Ishikawa (cell line): ENCODE measurements at regions not wholly inside any gene's neighbourhood (a gene's known extent, or its start where the extent isn't known, plus 50 kb on each side); places are given as distances from the start of the nearest gene placed in this dataset.

ENCODE experiments used
- CEBPB ChIP-seq: IDR thresholded peaks from 2 replicates; pipeline ENCODE4 v1.6.1; 2012
- CREB1 ChIP-seq: IDR thresholded peaks from 2 replicates; pipeline ENCODE4 v1.6.1; 2012; ENCODE audit warnings: low read depth
- EGR1 ChIP-seq: IDR thresholded peaks from 2 replicates; pipeline ENCODE4 v1.6.1; 2012
- EP300 ChIP-seq: IDR thresholded peaks from 2 replicates; pipeline ENCODE4 v1.6.1; 2012; ENCODE audit warnings: borderline replicate concordance
- FOXM1 ChIP-seq: IDR thresholded peaks from 2 replicates; pipeline ENCODE4 v1.6.1; 2012; ENCODE audit warnings: low read depth, borderline replicate concordance
- NFIC ChIP-seq: IDR thresholded peaks from 2 replicates; pipeline ENCODE4 v1.6.1; 2012
- RAD21 ChIP-seq: IDR thresholded peaks from 2 replicates; pipeline ENCODE4 v1.6.1; 2012; ENCODE audit warnings: low read depth
- TAF1 ChIP-seq: IDR thresholded peaks from 2 replicates; pipeline ENCODE4 v1.6.1; 2012; ENCODE audit warnings: low read depth, mild to moderate bottlenecking
- TCF12 ChIP-seq: IDR thresholded peaks from 2 replicates; pipeline ENCODE4 v1.6.1; 2012; ENCODE audit warnings: low read depth
- TEAD4 ChIP-seq: IDR thresholded peaks from 2 replicates; pipeline ENCODE4 v1.6.1; 2012
- YY1 ChIP-seq: IDR thresholded peaks from 2 replicates; pipeline ENCODE4 v1.6.1; 2012; ENCODE audit warnings: low read depth
- ZBTB7A ChIP-seq: IDR thresholded peaks from 2 replicates; pipeline ENCODE4 v1.6.1; 2012; ENCODE audit warnings: low read depth
- TF ChIP-seq, protein P1 (sequence below): IDR thresholded peaks from 2 replicates; pipeline ENCODE4 v1.6.1; 2012; ENCODE audit warnings: low read depth, mild to moderate bottlenecking
- TF ChIP-seq, protein P2 (sequence below): IDR thresholded peaks from 2 replicates; pipeline ENCODE4 v1.6.1; 2012
- TF ChIP-seq, protein P3 (sequence below): IDR thresholded peaks from 2 replicates; pipeline ENCODE4 v1.6.1; 2012

DNA sequence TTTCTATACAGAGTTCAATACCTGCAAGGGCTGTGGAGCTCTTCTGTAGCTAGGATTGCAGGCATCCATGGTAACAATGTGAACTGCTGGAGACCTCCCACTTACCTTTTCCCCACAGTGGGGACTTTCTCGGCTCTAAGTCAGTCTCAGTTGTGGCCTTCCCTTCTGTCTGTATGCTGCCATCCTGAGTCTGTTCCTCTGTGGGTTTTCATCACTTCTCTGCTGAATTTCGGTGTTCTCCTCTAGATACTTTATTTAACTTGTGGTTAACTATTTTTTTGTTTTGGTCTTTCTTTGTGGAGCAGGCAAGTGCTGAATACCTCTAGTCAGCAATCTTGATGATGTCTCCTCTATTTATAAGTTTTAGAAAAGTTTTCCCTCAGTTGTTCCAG is 647.2 kb upstream of the CDH2 start:
- TF ChIP-seq, protein P1, sequence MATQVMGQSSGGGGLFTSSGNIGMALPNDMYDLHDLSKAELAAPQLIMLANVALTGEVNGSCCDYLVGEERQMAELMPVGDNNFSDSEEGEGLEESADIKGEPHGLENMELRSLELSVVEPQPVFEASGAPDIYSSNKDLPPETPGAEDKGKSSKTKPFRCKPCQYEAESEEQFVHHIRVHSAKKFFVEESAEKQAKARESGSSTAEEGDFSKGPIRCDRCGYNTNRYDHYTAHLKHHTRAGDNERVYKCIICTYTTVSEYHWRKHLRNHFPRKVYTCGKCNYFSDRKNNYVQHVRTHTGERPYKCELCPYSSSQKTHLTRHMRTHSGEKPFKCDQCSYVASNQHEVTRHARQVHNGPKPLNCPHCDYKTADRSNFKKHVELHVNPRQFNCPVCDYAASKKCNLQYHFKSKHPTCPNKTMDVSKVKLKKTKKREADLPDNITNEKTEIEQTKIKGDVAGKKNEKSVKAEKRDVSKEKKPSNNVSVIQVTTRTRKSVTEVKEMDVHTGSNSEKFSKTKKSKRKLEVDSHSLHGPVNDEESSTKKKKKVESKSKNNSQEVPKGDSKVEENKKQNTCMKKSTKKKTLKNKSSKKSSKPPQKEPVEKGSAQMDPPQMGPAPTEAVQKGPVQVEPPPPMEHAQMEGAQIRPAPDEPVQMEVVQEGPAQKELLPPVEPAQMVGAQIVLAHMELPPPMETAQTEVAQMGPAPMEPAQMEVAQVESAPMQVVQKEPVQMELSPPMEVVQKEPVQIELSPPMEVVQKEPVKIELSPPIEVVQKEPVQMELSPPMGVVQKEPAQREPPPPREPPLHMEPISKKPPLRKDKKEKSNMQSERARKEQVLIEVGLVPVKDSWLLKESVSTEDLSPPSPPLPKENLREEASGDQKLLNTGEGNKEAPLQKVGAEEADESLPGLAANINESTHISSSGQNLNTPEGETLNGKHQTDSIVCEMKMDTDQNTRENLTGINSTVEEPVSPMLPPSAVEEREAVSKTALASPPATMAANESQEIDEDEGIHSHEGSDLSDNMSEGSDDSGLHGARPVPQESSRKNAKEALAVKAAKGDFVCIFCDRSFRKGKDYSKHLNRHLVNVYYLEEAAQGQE = no peak
- no peak for TF ChIP-seq ZBTB7A
- TF ChIP-seq, protein P2, sequence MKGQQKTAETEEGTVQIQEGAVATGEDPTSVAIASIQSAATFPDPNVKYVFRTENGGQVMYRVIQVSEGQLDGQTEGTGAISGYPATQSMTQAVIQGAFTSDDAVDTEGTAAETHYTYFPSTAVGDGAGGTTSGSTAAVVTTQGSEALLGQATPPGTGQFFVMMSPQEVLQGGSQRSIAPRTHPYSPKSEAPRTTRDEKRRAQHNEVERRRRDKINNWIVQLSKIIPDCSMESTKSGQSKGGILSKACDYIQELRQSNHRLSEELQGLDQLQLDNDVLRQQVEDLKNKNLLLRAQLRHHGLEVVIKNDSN = no peak

DNA sequence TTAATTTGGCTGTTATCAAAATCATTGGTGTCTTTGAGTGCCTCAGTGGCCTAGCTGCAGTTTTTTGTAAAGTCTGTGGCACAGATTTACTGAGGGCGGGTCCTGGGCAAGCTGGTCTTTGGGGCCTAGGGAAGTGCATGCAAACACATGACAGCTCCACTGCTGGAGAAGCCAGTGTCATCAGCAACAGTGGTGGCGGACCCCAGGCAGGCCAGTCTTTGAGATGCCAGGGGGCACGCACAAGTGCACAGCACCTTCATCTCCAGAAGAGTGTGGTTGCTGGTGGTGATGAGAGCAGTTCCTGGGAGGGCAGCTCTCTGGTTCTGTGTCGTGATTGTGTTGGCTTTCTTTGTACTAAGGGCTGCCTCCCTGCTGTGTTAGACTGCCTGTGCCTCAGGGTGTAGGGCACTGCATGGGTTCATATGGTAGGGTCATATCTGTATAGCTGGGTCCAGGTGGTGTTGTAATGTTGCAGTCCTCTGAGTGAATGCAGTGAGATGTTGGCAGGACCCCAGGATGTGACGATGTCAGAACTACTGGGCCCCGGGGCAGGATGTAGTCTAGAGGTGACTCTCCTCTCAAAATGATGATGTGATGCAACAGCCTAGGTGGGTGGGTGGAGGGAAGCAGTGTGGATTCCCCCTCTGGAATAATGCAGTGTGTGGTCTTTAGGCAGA is 646.7 kb upstream of the CDH2 start:
- TF ChIP-seq TEAD4 (no peak), NFIC (no peak), TCF12 (no peak), YY1 (no peak), TAF1 (no peak), EGR1 (no peak), CREB1 (no peak), EP300 (no peak), ZBTB7A (no peak), CEBPB (no peak), RAD21 (no peak), FOXM1 (no peak)
- TF ChIP-seq, protein P3, sequence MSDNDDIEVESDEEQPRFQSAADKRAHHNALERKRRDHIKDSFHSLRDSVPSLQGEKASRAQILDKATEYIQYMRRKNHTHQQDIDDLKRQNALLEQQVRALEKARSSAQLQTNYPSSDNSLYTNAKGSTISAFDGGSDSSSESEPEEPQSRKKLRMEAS = no peak
- TF ChIP-seq, protein P1 = no peak

DNA sequence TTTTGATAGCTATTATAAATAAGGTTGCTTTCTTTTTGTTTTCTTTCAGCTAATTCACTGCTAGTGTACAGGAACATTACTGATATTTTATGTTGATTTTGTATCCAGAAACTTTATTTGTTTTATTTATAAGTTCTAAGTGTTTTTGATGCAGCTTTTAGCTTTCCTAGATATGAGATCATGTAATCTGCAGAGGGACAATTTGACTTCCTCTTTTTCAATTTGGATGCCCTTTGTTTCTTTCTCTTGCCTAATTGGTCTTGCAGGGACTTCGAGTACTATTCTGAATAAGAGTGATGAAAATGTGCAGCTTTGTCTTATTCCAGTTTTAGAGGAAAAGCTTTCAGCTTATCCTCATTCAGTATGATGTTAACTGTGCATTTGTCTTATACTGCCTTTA is 643.4 kb upstream of the CDH2 start:
- TF ChIP-seq CEBPB (no peak), TAF1 (no peak), TEAD4 (no peak), FOXM1 (no peak), EP300 (no peak), YY1 (no peak), RAD21 (no peak), CREB1 (no peak), ZBTB7A (no peak), TCF12 (no peak)
- TF ChIP-seq, protein P2 = no peak
- TF ChIP-seq, protein P1 = no peak

DNA sequence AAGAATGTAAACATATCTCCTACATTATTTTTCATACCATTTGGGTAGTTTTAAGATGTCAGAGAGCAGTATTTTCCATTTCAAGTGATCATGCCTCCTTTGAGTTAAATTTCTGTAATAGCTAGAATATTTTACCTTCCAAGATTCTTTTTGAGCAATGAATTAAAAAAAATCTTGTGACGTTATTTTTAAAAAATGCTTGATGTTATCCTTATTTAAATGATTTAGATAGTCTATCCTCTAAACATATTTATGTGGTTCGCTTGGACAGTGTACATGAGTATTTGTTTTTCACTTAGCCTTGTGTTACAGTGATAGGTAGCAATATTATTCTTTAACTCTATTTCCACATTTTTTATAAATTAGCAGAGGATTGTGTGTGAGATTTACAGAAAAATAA is 639.2 kb upstream of the CDH2 start:
- no peak for TF ChIP-seq CEBPB
- no peak for TF ChIP-seq ZBTB7A
- TF ChIP-seq TEAD4 = no peak
- no peak for TF ChIP-seq RAD21
- no peak for TF ChIP-seq CREB1
- no peak for TF ChIP-seq TAF1
- TF ChIP-seq, protein P3 = no peak
- TF ChIP-seq, protein P1 = no peak
- TF ChIP-seq, protein P2 = no peak
- no peak for TF ChIP-seq NFIC
- TF ChIP-seq FOXM1 = no peak
- no peak for TF ChIP-seq EGR1
- TF ChIP-seq EP300 = no peak
- no peak for TF ChIP-seq TCF12
- no peak for TF ChIP-seq YY1
